SK-N-SH (cell line): ENCODE measurements at regions not wholly inside any gene's neighbourhood (a gene's known extent, or its start where the extent isn't known, plus 50 kb on each side); places are given as distances from the start of the nearest gene placed in this dataset.

Experiments used
- CTCF ChIA-PET: fragments of 300-600, 350-600 bp; formaldehyde crosslinking; extraction: SDS; loops from one replicate; lab custom pipeline; 2021; lab: Yijun Ruan, JAX
- POLR2A ChIA-PET: fragments of 350-600 bp; sonication (Branson Sonifier 250); formaldehyde crosslinking; extraction: SDS; loops from one replicate; lab custom pipeline; 2020; ENCODE audit warnings: antibody characterized with exemption, inconsistent platforms; lab: Yijun Ruan, JAX
- DNase-seq: peaks from one replicate; pipeline ENCODE4 v3.0.0; 2012
- H2AFZ ChIP-seq: fragments of 200-600 bp; sonication (generic); 2 replicates; pipeline ENCODE4 v1.8.1; 2016; ENCODE audit warnings: antibody characterized with exemption, mild to moderate bottlenecking, low read depth
- H3F3A ChIP-seq: fragments of 200-600 bp; sonication (generic); replicated peaks from 2 replicates; pipeline ENCODE3; 2016; ENCODE audit warnings: antibody characterized with exemption, mild to moderate bottlenecking; ENCODE audit not compliant: insufficient read depth
- H3K27ac ChIP-seq, 2 experiments: fragments of 200-500 bp in 1 of 2; fragments of 200-600 bp in 1 of 2; sonication (Bioruptor generic) in 1 of 2; sonication (generic), shearing (Covaris generic) in 1 of 2; 2 replicates each; pipeline versions ENCODE4 v1.5.1 to v1.6.1; 2014 to 2016; ENCODE audit warnings: low read depth in 2 of 2, inconsistent platforms in 1 of 2, low read length in 1 of 2, mild to moderate bottlenecking in 1 of 2, mixed read lengths in 1 of 2
- H3K27me3 ChIP-seq: fragments of 200-600 bp; sonication (generic), shearing (Covaris generic); 2 replicates; pipeline ENCODE4 v1.6.1; 2016; ENCODE audit warnings: mixed run types; ENCODE audit not compliant: insufficient read depth
- H3K36me3 ChIP-seq, 2 experiments: fragments of 200-500 bp in 1 of 2; fragments of 200-600 bp in 1 of 2; sonication (Bioruptor generic) in 1 of 2; sonication (generic) in 1 of 2; replicated peaks in 1 of 2; 2 replicates each; pipeline versions ENCODE3 to v1.5.1; 2014 to 2016; ENCODE audit warnings: low read length in 1 of 2, mild to moderate bottlenecking in 1 of 2; ENCODE audit not compliant: insufficient read depth in 2 of 2, control insufficient read depth in 1 of 2
- H3K4me1 ChIP-seq, 2 experiments: fragments of 200-500 bp in 1 of 2; fragments of 200-600 bp in 1 of 2; sonication (Bioruptor generic) in 1 of 2; sonication (generic), shearing (Covaris generic) in 1 of 2; 2 replicates each; pipeline versions ENCODE4 v1.5.1 to v1.6.1; 2014 to 2016; ENCODE audit warnings: low read depth in 1 of 2, low read length in 1 of 2, mixed run types in 1 of 2; ENCODE audit not compliant: insufficient read depth in 2 of 2, control insufficient read depth in 1 of 2
- H3K4me2 ChIP-seq: fragments of 200-600 bp; sonication (generic), shearing (Covaris generic); 2 replicates; pipeline ENCODE4 v1.6.1; 2017; ENCODE audit warnings: mixed run types
- H3K4me3 ChIP-seq, 2 experiments: fragments of 200-500 bp in 1 of 2; fragments of 200-600 bp in 1 of 2; sonication (Bioruptor generic) in 1 of 2; sonication (generic), shearing (Covaris generic) in 1 of 2; 2 replicates each; pipeline versions ENCODE4 v1.5.1 to v1.8.1; 2014 to 2016; ENCODE audit warnings: low read depth in 2 of 2, inconsistent platforms in 1 of 2, low read length in 1 of 2, mild to moderate bottlenecking in 1 of 2, mixed read lengths in 1 of 2, moderate library complexity in 1 of 2
- H3K79me2 ChIP-seq: fragments of 200-600 bp; sonication (generic); 2 replicates; pipeline ENCODE4 v1.8.1; 2017; ENCODE audit warnings: mild to moderate bottlenecking; ENCODE audit not compliant: insufficient read depth
- H3K9ac ChIP-seq: fragments of 200-600 bp; sonication (generic); 2 replicates; pipeline ENCODE4 v1.6.1; 2017; ENCODE audit warnings: mixed run types
- H3K9me2 ChIP-seq: fragments of 200-600 bp; sonication (generic); 2 replicates; pipeline ENCODE4 v1.6.1; 2017; ENCODE audit warnings: mixed run types
- H3K9me3 ChIP-seq: fragments of 200-600 bp; sonication (generic); 2 replicates; pipeline ENCODE4 v1.6.1; 2017; ENCODE audit warnings: mixed run types, mild to moderate bottlenecking, moderate library complexity
- H4K20me1 ChIP-seq: fragments of 200-600 bp; sonication (generic); 2 replicates; pipeline ENCODE4 v1.6.1; 2017; ENCODE audit warnings: mild to moderate bottlenecking, mixed run types; ENCODE audit not compliant: insufficient read depth
- CTCF ChIP-seq: fragments of 200-600 bp; sonication (generic); IDR thresholded peaks from 2 replicates; pipeline ENCODE4 v1.6.1; 2017; ENCODE audit warnings: antibody characterized with exemption, mild to moderate bottlenecking, moderate library complexity
- EZH2phosphoT487 ChIP-seq: fragments of 200-600 bp; sonication (generic); IDR thresholded peaks from 2 replicates; pipeline ENCODE4 v1.6.1; 2017; ENCODE audit warnings: low read depth, mixed run types, mild to moderate bottlenecking, antibody characterized with exemption, moderate library complexity, borderline replicate concordance
- FOSL2 ChIP-seq: IDR thresholded peaks from 2 replicates; pipeline ENCODE4 v1.4.0; 2012; ENCODE audit warnings: low read depth, mild to moderate bottlenecking, moderate library complexity, borderline replicate concordance
- MAX ChIP-seq: IDR thresholded peaks from 2 replicates; pipeline ENCODE4 v1.4.0; 2012; ENCODE audit warnings: low read depth
- MEF2A ChIP-seq: IDR thresholded peaks from 2 replicates; pipeline ENCODE4 v1.4.0; 2012; ENCODE audit warnings: low read depth, borderline replicate concordance
- POLR2AphosphoS5 ChIP-seq: IDR thresholded peaks from 2 replicates; pipeline ENCODE4 v1.6.1; 2012; ENCODE audit warnings: low read depth, low read length
- TCF12 ChIP-seq: IDR thresholded peaks from 2 replicates; pipeline ENCODE4 v1.4.0; 2012
- TEAD4 ChIP-seq: IDR thresholded peaks from 2 replicates; pipeline ENCODE4 v1.4.0; 2012; ENCODE audit warnings: mild to moderate bottlenecking, borderline replicate concordance; ENCODE audit not compliant: insufficient read depth
- YY1 ChIP-seq: IDR thresholded peaks from 2 replicates; pipeline ENCODE4 v1.4.0; 2012; ENCODE audit warnings: low read depth, mild to moderate bottlenecking
- ZBTB33 ChIP-seq: IDR thresholded peaks from 2 replicates; pipeline ENCODE4 v1.4.0; 2012; ENCODE audit warnings: low read depth, borderline replicate concordance
- whole genome bisulfite sequencing: methylation state at CpG from one replicate; pipeline ENCODE4 v1.1.6; 2017; ENCODE audit warnings: low lambda C conversion rate; 5-methylcytosine and 5-hydroxymethylcytosine counted together

- ChIA-PET CTCF (interaction anchor here (0.8 to 1.3 kb wide), 2 partner anchors 236 to 241 kb away, joined by 3 to 4 read pairs; no protein-coding TSS in a partner anchor), POLR2A (no interaction called here)
- no peak overlapping the region for H2AFZ ChIP-seq
- TF ChIP-seq POLR2AphosphoS5: no peak
- no peak for TF ChIP-seq TCF12
- TF ChIP-seq MEF2A: no peak
- TF ChIP-seq EZH2phosphoT487: no peak
- no peak overlapping the region for H3K4me2 ChIP-seq
- H3K79me2 ChIP-seq: no peaks in the 10 kb centered on the region
- no peaks in the 10 kb centered on the region for H3K9me3 ChIP-seq
- H3K9ac ChIP-seq: no peak overlapping the region
- no peak overlapping the region for H3K27ac ChIP-seq
- no peaks in the 10 kb centered on the region for H4K20me1 ChIP-seq
- no peaks in the 10 kb centered on the region for H3K9me2 ChIP-seq
- H3K4me3 ChIP-seq: no peak overlapping the region
- H3F3A ChIP-seq: no peaks in the 10 kb centered on the region
- no peaks in the 10 kb centered on the region for H3K27me3 ChIP-seq
- DNase-seq: no peak
- peaks cover 0 to 5% of the 10 kb centered on the region in 2 experiments for H3K36me3 ChIP-seq
- WGBS: 97% methylated on average over 2 of the region's 2 CpGs
- H3K4me1 ChIP-seq: peaks cover 2 to 14% of the 10 kb centered on the region in 2 experiments; a peak in 2 of 4 replicates
These were observed 95.2 kb downstream of the FAM217A start for GRCh38 chr6:3983778-3984177.

- ChIA-PET CTCF (interaction anchor here (1.3 kb wide), 1 partner anchor 242 kb away, joined by 4 read pairs; no protein-coding TSS in a partner anchor), POLR2A (no interaction called here)
- no peaks in the 10 kb centered on the region for H3K9me2 ChIP-seq
- H3K4me1 ChIP-seq: peaks cover 2 to 14% of the 10 kb centered on the region in 2 experiments; a peak in 2 of 4 replicates
- H4K20me1 ChIP-seq: no peaks in the 10 kb centered on the region
- no peak overlapping the region for H2AFZ ChIP-seq
- H3K79me2 ChIP-seq: no peaks in the 10 kb centered on the region
- no peaks in the 10 kb centered on the region for H3K9me3 ChIP-seq
- WGBS: 92% methylated on average over 5 of the region's 5 CpGs
- no peaks in the 10 kb centered on the region for H3K27me3 ChIP-seq
- H3K9ac ChIP-seq: no peak overlapping the region
- no peak overlapping the region for H3K4me3 ChIP-seq
- H3K36me3 ChIP-seq: peaks cover 0 to 5% of the 10 kb centered on the region in 2 experiments
- no peaks in the 10 kb centered on the region for H3F3A ChIP-seq
- no peak overlapping the region for H3K27ac ChIP-seq
- no peak overlapping the region for H3K4me2 ChIP-seq
- no peak for TF ChIP-seq ZBTB33
- no peak for TF ChIP-seq CTCF
- no peak for TF ChIP-seq TEAD4
- TF ChIP-seq MAX: no peak
- TF ChIP-seq YY1: no peak
- TF ChIP-seq EZH2phosphoT487: no peak
- TF ChIP-seq FOSL2: no peak
- no peak for DNase-seq
These were observed 94.4 kb downstream of the FAM217A start for GRCh38 chr6:3984494-3984893.
